H1 (cell line): ENCODE measurements at regions not wholly inside any gene's neighbourhood (a gene's known extent, or its start where the extent isn't known, plus 50 kb on each side); places are given as distances from the start of the nearest gene placed in this dataset.

Experiments used
- EP300 ChIP-seq, 2 experiments: IDR thresholded peaks; 1 replicate in 1 of 2; 2 replicates in 1 of 2; pipeline ENCODE4 v1.6.1; 2011 to 2012; ENCODE audit warnings: low read depth in 2 of 2, low read length in 2 of 2, mild to moderate bottlenecking in 2 of 2, borderline replicate concordance in 1 of 2, inconsistent platforms in 1 of 2, moderate library complexity in 1 of 2
- GTF2F1 ChIP-seq: IDR thresholded peaks from 2 replicates; pipeline ENCODE4 v1.6.1; 2012; ENCODE audit warnings: low read depth, low read length, improper control_type of control experiment, borderline replicate concordance
- HDAC6 ChIP-seq: IDR thresholded peaks from one replicate; pipeline ENCODE4 v1.7.1; 2012; ENCODE audit warnings: low read depth, mild to moderate bottlenecking, inconsistent platforms, low read length, moderate library complexity
- KDM1A ChIP-seq: fragments of 200-600, 300-600 bp; sonication (generic); IDR thresholded peaks from 2 replicates; pipeline ENCODE4 v1.7.1; 2016; ENCODE audit warnings: mild to moderate bottlenecking, low read length, borderline replicate concordance
- PHF8 ChIP-seq: fragments of 200-600 bp; sonication (generic); conservative IDR thresholded peaks from 2 replicates; pipeline ENCODE4 v1.7.1; 2012; ENCODE audit warnings: low read depth, mild to moderate bottlenecking, inconsistent platforms, low read length, moderate library complexity
- RXRA ChIP-seq: IDR thresholded peaks from 2 replicates; pipeline ENCODE4 v1.6.1; 2011; ENCODE audit warnings: low read depth, mild to moderate bottlenecking, low read length, moderate library complexity; ENCODE audit not compliant: insufficient read depth
- SIRT6 ChIP-seq: IDR thresholded peaks from one replicate; pipeline ENCODE4 v1.7.1; 2012; ENCODE audit warnings: low read length, inconsistent platforms

DNA sequence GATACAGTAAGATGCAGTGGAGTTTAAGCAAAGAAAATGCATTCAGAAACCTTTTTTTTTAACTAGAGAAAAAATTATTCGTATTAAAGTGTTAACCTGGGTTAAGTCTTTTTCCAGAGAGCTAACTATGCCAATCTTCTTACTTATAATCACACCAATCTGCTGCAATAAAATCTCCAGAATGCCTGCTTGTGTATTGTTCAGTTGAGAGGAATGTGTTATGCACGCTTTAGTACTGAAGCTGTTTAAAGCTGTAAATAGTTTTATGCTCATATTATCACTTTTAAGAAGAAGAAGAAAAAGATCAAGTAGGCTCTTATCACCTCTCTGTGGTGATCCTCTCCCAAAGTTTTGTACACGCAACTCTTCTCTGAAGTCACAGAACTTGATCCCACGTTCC lies 528.7 kb downstream of the RFC3 start (continued):
- no peak for TF ChIP-seq KDM1A
- TF ChIP-seq HDAC6 = no peak
- no peak for TF ChIP-seq SIRT6
- no peak for TF ChIP-seq EP300 (IDR thresholded peaks at IDR 0.05; ENCODE audit: borderline replicate concordance in 1 of 2, low read depth in 2 of 2, low read length in 2 of 2)
- no peak for TF ChIP-seq PHF8
- TF ChIP-seq GTF2F1 = no peak
- no peak for TF ChIP-seq RXRA
